HG02885 (cell line): ENCODE measurements at regions not wholly inside any gene's neighbourhood (a gene's known extent, or its start where the extent isn't known, plus 50 kb on each side); places are given as distances from the start of the nearest gene placed in this dataset.
"Not testable (repeated sequence)": the region's sequence is repeated elsewhere in the genome, so short reads cannot be mapped to it uniquely, and the experiment has no call there.

Experiments used
- ATAC-seq: cut with Tn5 transposase; IDR thresholded peaks from one replicate; pipeline ENCODE4 v1.9.1; 2021; ENCODE audit warnings: mild to moderate bottlenecking; ENCODE audit not compliant: unreplicated experiment, poor library complexity

DNA sequence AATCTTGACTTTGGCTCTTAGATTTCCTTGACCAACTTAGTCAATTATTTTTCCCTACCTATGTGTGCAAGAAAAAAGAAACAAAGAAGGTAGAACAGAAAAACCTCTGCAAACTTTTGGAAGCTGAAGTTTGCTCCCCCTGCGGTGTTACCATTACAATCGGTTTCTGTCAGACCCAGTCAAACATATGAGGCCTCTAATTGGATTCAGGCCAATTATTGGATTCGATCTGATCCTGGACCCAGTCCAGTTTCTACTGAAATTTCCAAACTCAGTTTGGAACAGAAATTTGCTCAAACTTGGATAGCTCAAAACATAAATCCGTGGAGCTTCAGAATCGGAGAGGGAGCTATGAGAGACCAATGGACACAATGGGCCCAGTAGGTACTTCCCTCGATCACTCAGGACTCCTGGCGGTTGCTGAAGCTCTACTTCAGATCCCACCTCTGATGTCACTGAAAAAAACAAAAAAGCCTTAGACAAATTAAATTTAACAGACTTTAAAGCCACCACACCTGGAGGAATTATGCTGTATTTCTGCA lies 523.9 kb downstream of the DMRTA1 start:
- ATAC-seq: no peak

DNA sequence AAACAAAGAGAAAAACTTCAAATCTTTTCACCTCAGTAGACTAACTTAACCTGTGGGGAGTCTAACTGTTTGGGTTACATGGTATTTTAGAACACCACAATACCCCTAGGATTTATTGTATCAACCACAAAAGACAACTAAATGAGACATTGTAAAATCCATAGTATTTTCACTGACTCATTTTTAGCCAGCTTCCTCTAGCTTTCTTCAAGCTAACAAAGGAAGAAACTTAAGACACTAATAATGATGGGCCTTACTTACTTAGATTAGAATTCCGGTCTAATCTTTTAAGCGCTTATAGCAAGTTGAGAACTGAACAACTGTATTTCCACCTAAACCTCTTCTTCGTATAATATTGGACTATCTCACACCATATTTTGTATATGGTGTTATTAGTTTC lies 529.3 kb downstream of the DMRTA1 start:
- no peak for ATAC-seq

DNA sequence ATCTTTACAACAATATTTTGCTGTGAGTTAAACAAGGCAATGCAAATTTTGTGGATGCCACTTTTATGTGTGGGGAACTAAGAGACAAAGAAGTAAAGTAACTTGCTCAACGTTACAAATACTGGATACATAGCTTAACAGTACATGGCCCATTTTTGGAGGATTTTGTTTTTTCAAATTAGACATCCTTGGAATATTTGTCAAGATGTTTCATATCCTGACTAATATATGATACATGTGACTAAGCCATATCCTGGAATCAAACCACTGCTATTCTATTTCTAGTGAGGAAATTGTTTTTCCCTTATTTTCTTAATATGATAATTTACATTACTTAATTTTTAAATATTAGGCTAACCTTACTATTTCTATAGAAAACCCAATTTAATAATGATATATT lies 529.8 kb downstream of the DMRTA1 start:
- ATAC-seq: no peak

DNA sequence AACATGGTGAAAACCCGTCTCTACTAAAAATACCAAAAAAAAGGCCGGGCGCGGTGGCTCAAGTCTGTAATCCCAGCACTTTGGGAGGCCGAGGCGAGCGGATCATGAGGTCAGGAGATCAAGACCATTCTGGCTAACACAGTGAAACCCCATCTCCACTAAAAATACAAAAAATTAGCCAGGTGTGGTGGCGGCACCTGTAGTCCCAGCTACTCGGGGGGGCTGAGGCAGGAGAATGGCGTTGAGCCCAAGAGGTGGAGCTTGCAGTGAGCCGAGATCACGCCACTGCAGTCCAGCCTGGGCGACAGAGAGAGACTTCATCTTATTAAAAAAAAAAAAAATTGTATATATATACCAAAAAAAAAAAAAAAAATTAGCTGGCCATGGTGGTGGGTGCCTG lies 533.8 kb downstream of the DMRTA1 start:
- ATAC-seq: not testable (repeated sequence)

GRCh38 chr9:22986556-22986955 lies 539.9 kb downstream of the DMRTA1 start:
- no peak for ATAC-seq

GRCh38 chr9:22990349-22990748 lies 543.7 kb downstream of the DMRTA1 start:
- ATAC-seq: no peak

DNA sequence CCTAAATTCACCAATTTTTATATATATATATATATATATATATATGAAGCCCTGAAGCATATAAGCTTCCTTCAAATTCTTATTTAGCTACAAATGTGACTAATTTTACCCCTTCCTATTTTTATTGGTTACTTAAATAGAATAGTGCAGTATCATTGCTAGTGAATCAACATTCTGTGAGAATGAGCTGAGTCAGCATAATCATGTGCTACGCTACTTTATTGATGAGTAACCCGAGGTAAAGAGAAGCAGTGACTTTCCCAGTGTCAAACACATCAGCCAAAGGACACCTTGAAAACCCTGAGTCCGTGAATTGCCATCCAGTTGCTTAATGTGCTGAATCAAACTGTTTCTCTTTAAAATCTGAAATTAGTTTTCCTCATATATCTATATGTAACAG lies 546.2 kb downstream of the DMRTA1 start:
- no peak for ATAC-seq

DNA sequence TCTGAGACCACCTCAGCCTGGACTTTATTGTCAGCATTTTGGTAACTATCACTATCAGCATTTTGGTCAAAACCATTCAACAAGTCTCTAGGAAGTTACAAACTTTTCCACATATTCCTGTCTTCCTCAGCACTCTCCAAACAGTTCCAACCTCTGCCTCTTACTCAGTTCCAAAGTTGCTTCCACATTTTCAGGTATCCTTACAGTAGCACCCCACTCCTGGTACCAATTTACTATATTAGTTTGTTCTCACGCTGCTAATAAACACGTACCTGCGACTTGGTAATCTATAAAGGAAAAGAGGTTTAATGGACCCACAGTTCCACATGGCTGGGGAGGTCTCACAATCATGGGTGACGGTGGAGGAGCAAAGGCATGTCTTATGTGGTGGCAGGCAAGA lies 551.3 kb downstream of the DMRTA1 start:
- ATAC-seq: no peak

GRCh38 chr9:23005156-23005555 lies 558.5 kb downstream of the DMRTA1 start:
- no peak for ATAC-seq

GRCh38 chr9:23006127-23006526 lies 559.5 kb downstream of the DMRTA1 start:
- ATAC-seq: no peak

DNA sequence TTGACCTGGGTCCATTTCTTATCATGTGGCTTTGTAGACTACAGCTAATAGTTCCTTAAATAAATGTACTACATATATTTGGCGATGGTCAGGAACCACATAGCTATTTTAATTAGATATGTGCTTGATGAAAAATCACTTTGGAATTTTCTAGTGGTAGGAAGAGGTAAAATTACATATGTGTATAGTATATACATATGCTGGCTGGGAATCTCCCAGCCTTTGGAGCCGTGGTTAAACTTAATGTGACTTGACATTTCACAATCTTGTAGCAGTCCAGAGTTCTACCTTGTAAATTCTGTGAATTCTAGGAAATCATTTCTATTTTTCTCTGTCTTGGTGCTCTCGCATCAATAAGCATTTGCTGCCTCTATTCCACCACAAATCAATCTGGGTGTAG lies 565.0 kb downstream of the DMRTA1 start:
- ATAC-seq: no peak

DNA sequence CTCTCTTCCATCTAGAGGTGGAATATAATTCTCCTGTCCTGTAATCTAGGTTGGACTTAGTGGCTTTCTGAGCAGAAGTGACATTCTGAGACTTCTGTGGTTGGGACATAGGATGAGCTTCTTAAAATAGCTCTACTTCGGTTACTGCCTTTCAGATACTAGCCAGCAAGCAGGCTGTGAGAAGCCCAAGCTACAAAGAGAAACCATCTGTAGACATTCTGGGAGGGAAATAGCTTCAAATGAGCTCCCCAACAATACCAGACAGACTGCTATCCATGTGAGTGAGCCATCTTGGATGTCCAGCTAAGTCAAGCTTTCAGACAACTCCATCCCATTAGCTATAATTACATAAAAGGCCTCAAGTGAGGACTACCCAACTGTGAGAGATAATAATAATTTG lies 568.9 kb downstream of the DMRTA1 start:
- no peak for ATAC-seq

GRCh38 chr9:23036416-23036815 lies 589.8 kb downstream of the DMRTA1 start:
- ATAC-seq: no peak

DNA sequence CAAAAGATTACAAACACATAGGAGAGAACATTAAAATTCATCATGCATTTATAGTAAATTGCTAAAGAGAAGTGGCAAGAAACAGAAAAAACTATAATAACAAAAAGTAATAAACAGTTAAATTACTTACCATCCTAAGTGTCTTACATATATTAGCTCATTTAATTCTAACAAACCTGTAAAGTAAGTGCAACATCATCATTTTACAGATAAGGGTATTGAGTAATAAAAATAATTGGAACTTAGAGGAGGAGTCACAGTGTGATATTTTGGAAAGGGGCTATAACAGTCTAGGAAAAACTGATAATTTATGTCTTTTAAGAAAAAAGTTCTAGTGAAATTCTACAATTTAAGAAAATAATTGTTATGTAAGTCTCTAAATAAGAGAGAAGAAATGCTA lies 592.8 kb downstream of the DMRTA1 start:
- ATAC-seq: no peak

DNA sequence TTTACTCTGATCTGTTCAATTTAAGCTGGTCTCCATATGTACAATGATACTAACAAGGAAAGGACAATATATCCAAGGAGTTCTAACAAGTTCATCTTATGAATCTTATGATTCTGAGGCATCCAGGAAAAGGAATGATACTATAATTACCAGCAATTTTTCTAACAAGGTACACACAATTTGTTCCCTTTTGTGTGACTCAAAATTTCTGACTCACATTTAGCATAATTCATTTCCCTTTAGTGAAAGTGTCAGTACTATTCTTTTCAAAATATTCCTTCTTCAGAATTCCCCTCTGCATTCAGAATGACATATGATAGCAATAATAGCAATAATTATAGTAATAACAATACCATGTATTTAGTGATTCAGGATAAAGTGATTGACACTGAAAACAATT lies 594.8 kb downstream of the DMRTA1 start:
- no peak for ATAC-seq

GRCh38 chr9:23044549-23044948 lies 597.9 kb downstream of the DMRTA1 start:
- no peak for ATAC-seq

- ATAC-seq: not testable (repeated sequence)
These were observed 599.4 kb downstream of the DMRTA1 start for GRCh38 chr9:23046026-23046425.

DNA sequence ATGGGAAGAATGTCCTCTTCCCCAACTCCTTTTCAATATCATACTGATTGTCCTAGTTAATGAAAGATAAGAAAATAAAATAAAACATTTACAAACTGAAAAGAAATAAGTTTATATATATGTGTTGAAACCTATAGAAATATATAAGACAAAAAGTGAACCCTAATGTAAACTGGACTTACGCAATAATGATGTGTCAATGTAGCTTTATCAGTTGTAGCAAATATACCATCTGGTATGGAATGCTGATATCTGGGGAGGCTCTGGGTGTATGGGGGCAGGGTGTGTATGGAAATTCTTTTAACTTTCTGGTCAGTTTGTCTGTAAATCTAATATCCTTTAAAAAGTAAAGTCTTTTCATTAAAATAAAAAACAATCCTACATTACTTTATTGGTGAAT lies 603.9 kb downstream of the DMRTA1 start:
- ATAC-seq: no peak

GRCh38 chr9:23073136-23073535 lies 626.5 kb downstream of the DMRTA1 start:
- ATAC-seq: no peak

DNA sequence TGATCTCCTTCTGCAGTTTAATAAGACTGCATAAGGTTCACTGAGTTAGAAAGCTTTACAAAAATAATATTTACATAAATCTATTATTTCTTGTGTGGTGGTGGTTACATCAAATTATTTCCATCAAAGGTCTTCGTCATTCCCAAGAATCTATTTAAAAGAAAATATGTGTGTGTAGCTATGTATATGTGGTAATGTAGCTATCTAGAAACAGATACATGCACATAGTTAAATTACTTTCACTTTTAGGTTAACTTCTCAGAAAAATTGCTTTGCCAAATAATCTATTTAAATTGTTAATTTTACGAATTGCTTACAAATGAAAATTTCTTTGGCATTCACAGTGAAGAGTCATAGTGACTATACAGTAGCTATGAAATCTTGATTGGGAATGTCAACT lies 633.2 kb downstream of the DMRTA1 start:
- ATAC-seq: no peak

GRCh38 chr9:23081377-23081776 lies 634.8 kb downstream of the DMRTA1 start:
- no peak for ATAC-seq

- no peak for ATAC-seq
These were observed 642.3 kb downstream of the DMRTA1 start for GRCh38 chr9:23088932-23089364.

DNA sequence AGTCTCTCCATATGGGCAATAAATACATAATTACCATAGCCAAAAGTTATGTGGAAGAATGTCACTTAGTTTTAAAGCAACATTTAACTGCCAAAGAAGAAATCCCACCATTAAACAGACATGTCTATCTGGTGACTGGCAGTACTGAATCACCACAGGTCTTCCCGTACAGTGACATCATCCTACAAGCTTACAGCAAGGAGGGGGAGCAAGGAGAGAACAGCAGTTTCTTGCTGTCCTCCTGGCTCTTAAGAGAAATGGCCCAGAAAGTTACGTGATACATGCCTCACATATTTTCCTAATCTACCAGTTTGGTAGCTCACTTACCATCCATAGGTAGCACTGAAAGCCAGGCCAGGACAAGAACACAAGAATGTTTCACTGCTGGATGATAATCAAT lies 671.0 kb downstream of the DMRTA1 start:
- no peak for ATAC-seq
